Peyer's patch (tissue), 4 donors: ENCODE measurements at regions not wholly inside any gene's neighbourhood (a gene's known extent, or its start where the extent isn't known, plus 50 kb on each side); places are given as distances from the start of the nearest gene placed in this dataset.
"Not testable (repeated sequence)": the region's sequence is repeated elsewhere in the genome, so short reads cannot be mapped to it uniquely, and the experiment has no call there.

Experiments used
- DNase-seq, 3 donors: peaks; one replicate each; pipeline ENCODE4 v3.0.0-alpha.2; 2017 to 2019
- H3K27ac ChIP-seq, 4 donors: fragments of 200-600 bp; sonication (generic); one replicate each; pipeline ENCODE4 v1.5.1; 2016 to 2019
- H3K27me3 ChIP-seq, 2 donors: fragments of 200-600 bp; sonication (generic); one replicate each; pipeline ENCODE4 v1.5.1; 2019
- H3K36me3 ChIP-seq, 3 donors: fragments of 200-600 bp; sonication (generic); one replicate each; pipeline ENCODE4 v1.5.1; 2016 to 2019
- H3K4me1 ChIP-seq, 4 donors: fragments of 200-600 bp; sonication (generic); one replicate each; pipeline ENCODE4 v1.5.1; 2016 to 2019
- H3K4me3 ChIP-seq, 4 donors: fragments of 200-600 bp; sonication (generic); 1 replicate in 3 of 4; 2 replicates in 1 of 4; pipeline ENCODE4 v1.5.1; 2016 to 2019; ENCODE audit warnings: mild to moderate bottlenecking in 1 of 4
- H3K9me3 ChIP-seq, 4 donors: fragments of 200-600 bp; sonication (generic); one replicate each; pipeline ENCODE4 v1.5.1; 2016 to 2019; ENCODE audit warnings: mild to moderate bottlenecking in 1 of 4
- CTCF ChIP-seq, 6 experiments: fragments of 450-650 bp in 4 of 6; fragments of 200-600 bp in 2 of 6; sonication (generic) in 1 of 6; IDR thresholded peaks; one replicate each; pipeline ENCODE4 v1.5.1; 2017 to 2019; ENCODE audit warnings: antibody characterized with exemption in 6 of 6, mild to moderate bottlenecking in 3 of 6, moderate library complexity in 1 of 6
- POLR2A ChIP-seq, 2 donors: fragments of 450-650 bp; IDR thresholded peaks; one replicate each; pipeline ENCODE4 v1.5.1; 2017; ENCODE audit warnings: antibody characterized with exemption in 2 of 2, mild to moderate bottlenecking in 2 of 2, moderate library complexity in 2 of 2

- DNase-seq = no peak
- Histone ChIP-seq H3K9me3 (no peaks in the 10 kb centered on the region), H3K27me3 (no peaks in the 10 kb centered on the region), H3K4me3 (no peak overlapping the region), H3K27ac (no peak overlapping the region), H3K4me1 (no peaks in the 10 kb centered on the region), H3K36me3 (no peaks in the 10 kb centered on the region)
- TF ChIP-seq POLR2A (IDR thresholded peaks at IDR 0.05) = no peak
- no peak for TF ChIP-seq CTCF (IDR thresholded peaks at IDR 0.05)
Measured at GRCh38 chr13:108060111-108060510, 155.2 kb downstream of the LIG4 start.

DNA sequence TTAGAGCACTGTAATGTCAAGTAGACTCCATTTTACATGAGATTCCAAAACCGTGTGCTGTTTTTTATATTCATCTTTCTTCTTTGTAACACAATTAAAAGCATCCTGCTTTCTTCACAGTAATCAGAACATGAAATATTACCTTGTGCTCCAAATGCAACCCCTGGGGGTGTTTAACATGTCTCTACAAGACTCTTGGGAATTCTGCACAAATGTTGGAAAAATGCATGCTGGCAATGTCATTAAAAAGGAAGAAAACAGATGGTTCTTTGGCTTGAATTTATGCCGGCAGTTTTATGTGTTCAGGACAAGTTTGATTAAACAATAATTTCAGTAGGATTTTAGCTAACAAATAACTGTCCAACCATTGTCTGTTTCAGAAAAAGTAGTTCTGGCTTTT lies 159.1 kb downstream of the LIG4 start:
- H3K9me3 ChIP-seq = no peaks in the 10 kb centered on the region
- H3K36me3 ChIP-seq = no peaks in the 10 kb centered on the region
- H3K27me3 ChIP-seq = no peaks in the 10 kb centered on the region
- no peaks in the 10 kb centered on the region for H3K4me1 ChIP-seq
- TF ChIP-seq CTCF (IDR thresholded peaks at IDR 0.05) = no peak
- no peak overlapping the region for H3K27ac ChIP-seq
- no peak for DNase-seq
- no peak overlapping the region for H3K4me3 ChIP-seq

DNA sequence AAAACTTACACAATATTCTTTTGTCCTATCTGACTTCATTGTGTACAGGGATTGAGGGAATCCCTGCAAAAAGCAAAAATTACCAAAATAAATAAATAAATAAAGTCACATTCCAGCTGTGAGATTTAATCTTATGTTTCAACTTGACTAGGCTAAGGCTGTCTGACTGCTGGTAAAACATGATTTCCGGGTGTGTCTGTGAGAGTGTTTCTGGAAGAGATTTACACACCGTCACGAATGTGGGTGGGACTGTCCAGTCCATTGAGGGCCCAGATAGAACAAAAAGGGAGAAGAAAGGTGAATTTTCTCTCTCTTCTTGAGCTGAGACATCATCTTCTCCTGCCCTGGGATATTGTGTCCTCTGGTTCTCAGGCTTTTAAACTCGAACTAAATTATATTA lies 166.1 kb downstream of the LIG4 start:
- TF ChIP-seq CTCF (IDR thresholded peaks at IDR 0.05) (no peak), POLR2A (IDR thresholded peaks at IDR 0.05) (no peak)
- no peaks in the 10 kb centered on the region for H3K27me3 ChIP-seq
- DNase-seq = no peak
- no peaks in the 10 kb centered on the region for H3K36me3 ChIP-seq
- H3K4me3 ChIP-seq = no peak overlapping the region
- no peak overlapping the region for H3K27ac ChIP-seq
- H3K9me3 ChIP-seq = no peaks in the 10 kb centered on the region
- no peaks in the 10 kb centered on the region for H3K4me1 ChIP-seq

DNA sequence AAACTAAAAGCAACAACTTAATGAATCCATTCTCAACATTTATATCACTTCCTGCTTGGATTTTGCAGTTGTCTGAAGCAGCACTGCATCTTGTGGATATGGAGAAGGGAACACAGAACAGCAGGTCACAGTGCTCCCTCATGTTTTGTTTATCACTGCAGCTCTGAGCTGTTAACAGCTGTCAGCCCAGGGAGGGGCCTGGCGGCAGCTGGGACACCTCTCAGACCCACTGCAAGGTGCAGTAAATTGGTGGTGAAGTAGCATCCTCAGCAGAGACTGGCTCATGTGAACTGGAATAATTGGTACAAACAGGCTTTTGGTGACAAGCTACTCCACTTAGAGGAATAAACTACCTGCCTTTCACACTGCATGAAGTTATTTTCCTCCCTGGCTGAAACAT lies 170.4 kb downstream of the LIG4 start:
- no peaks in the 10 kb centered on the region for H3K4me1 ChIP-seq
- no peak overlapping the region for H3K4me3 ChIP-seq
- TF ChIP-seq POLR2A (IDR thresholded peaks at IDR 0.05) (no peak), CTCF (IDR thresholded peaks at IDR 0.05) (no peak)
- H3K27me3 ChIP-seq = no peaks in the 10 kb centered on the region
- no peaks in the 10 kb centered on the region for H3K9me3 ChIP-seq
- no peaks in the 10 kb centered on the region for H3K36me3 ChIP-seq
- no peak overlapping the region for H3K27ac ChIP-seq
- DNase-seq = no peak

DNA sequence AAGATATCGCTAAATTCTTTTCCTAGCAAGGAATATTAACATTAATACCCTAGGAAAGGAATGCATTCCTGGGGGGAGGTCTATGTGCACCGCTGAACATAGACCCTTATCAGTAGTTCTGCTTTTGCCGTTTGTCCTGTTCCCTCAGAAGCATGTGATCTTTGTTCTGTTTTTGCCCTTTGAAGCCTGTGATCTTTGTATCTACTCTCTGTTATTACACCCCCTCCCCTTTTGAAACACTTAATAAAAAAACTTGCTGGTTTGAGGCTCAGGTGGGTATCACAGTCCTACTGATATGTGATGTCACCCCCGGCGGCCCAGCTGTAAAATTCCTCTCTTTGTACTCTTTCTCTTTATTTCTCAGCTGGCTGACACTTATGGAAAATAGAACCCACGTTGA lies 172.5 kb downstream of the LIG4 start:
- not testable (repeated sequence) for H3K36me3 ChIP-seq, H3K27me3 ChIP-seq, H3K4me3 ChIP-seq, H3K9me3 ChIP-seq, DNase-seq, H3K4me1 ChIP-seq, H3K27ac ChIP-seq

- no peak for DNase-seq
- Histone ChIP-seq H3K27me3 (no peaks in the 10 kb centered on the region), H3K4me1 (no peaks in the 10 kb centered on the region), H3K27ac (no peak overlapping the region), H3K4me3 (no peak overlapping the region), H3K36me3 (no peaks in the 10 kb centered on the region), H3K9me3 (no peaks in the 10 kb centered on the region)
- TF ChIP-seq CTCF (IDR thresholded peaks at IDR 0.05) (no peak), POLR2A (IDR thresholded peaks at IDR 0.05) (no peak)
Measured at GRCh38 chr13:108037348-108037747, 178.0 kb downstream of the LIG4 start.
